Middle frontal gyrus (tissue), 1 donor: ENCODE measurements at regions not wholly inside any gene's neighbourhood (a gene's known extent, or its start where the extent isn't known, plus 50 kb on each side); places are given as distances from the start of the nearest gene placed in this dataset.
"Not testable (repeated sequence)": the region's sequence is repeated elsewhere in the genome, so short reads cannot be mapped to it uniquely, and the experiment has no call there.

Source experiments
- DNase-seq: peaks from one replicate; pipeline ENCODE4 v3.0.0-alpha.2; 2015; ENCODE audit warnings: low spot score; ENCODE audit errors: extremely low spot score

DNA sequence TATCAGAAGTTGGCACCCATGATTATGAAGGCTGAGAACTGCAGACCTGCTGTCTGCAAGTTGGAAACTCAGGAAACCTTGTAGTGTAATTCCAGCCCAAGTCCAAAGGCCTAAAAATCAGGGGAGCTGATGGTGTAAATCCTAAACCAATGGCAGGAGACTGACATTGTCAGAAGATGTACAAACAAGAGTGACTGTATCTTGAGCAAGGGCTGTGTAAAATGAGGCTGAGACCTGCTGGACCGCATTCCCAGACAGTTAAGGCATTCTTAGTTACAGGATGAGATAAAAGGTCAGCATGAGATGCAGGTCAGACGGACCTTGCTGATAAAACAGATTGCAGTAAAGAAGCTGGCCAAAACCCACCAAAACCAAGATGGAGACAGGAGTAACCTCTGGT is 147.7 kb downstream of the COG6 start:
- DNase-seq: no peak

GRCh38 chr13:39803851-39804250 is 148.4 kb downstream of the COG6 start:
- DNase-seq: no peak

DNA sequence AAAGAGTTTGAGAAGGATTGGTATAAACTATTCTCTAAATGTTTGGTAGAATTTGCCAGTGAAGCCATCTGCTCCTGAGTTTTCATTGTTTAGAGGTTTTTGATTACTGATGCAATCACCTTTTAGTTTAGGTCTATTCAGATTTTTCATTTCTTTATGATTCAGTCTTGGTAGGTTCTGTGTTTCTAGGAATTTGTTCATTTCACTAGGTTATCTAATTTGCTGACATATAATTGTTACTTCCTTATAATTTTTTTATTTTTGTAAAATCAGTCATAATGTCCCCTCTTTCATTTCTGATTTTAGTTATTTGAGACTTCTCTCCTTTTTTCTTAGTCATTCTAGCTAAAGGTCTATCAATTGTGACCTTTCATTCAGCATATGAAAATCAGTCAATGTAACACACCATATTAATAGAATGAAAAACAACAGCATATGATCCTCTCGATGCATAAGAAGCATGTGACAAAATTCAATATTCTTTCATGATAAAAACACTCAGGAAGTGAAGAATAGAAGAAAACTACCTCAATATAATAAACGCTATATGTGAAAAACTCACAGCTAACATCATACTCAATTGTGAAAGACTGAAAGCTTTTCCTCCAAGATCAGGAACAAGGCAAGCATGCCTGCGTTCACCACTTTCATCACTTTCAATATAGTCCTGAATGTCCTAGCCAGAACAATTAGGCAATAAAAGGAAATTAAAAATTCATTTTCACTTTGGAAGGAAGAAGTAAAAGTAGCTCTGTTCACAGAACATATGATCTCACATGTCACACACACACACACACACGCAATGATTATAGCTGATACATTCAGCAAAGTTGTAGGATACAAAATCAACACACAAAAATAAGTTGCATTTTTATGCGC is 149.1 kb downstream of the COG6 start:
- no peak for DNase-seq

GRCh38 chr13:39809466-39809865 is 154.0 kb downstream of the COG6 start:
- DNase-seq: no peak

GRCh38 chr13:39810091-39810877 is 154.8 kb downstream of the COG6 start:
- DNase-seq: no peak

GRCh38 chr13:39811051-39811450 is 155.6 kb downstream of the COG6 start:
- DNase-seq: no peak

- DNase-seq: no peak
These were observed 156.2 kb downstream of the COG6 start for GRCh38 chr13:39811696-39812095.

GRCh38 chr13:39815345-39816111 is 160.1 kb downstream of the COG6 start:
- no peak for DNase-seq

DNA sequence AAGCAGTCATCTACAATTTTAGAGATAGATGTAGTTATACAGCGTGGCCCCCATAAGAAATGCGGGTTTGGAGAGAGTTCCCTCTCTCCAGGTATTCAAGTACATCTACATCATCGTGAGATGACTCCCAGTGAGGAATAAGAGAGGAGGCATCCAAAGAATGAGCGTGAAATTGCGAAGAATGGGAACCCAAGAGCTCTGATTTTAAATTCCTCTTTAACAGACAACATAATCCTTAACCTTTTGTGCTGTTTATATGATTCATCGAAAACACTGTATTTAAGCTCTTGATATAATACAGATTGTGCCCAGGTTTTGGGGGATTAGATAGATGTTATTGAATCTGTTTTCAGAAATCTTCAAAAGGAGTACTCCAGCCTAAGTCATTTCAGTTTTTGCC is 161.5 kb downstream of the COG6 start:
- DNase-seq: no peak

- no peak for DNase-seq
These were observed 163.5 kb downstream of the COG6 start for GRCh38 chr13:39818953-39819352.

GRCh38 chr13:39820606-39821005 is 165.1 kb downstream of the COG6 start:
- DNase-seq: no peak

DNA sequence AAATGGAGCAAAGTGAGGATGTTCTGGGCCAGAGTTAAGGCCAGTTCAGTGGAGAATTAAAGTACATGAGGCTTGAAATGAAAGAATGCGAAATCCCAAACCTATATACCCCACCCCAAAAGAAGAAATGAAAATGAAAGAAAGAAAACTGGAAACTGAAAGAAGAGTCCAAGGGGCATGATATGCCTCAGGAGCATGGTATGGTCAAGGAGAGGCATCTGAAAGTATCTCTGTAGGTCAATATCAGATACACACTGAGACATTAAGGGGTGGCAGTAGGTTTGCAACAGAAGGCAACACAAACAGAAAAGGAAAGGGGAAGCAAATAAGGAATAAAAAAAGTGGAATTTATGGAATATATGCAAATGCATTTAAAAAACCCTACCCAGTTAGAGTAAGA is 166.5 kb downstream of the COG6 start:
- no peak for DNase-seq

- DNase-seq: no peak
These were observed 167.0 kb downstream of the COG6 start for GRCh38 chr13:39822437-39822836.

- DNase-seq: no peak
These were observed 167.7 kb downstream of the COG6 start for GRCh38 chr13:39823063-39823713.

GRCh38 chr13:39825886-39826285 is 170.4 kb downstream of the COG6 start:
- DNase-seq: no peak

DNA sequence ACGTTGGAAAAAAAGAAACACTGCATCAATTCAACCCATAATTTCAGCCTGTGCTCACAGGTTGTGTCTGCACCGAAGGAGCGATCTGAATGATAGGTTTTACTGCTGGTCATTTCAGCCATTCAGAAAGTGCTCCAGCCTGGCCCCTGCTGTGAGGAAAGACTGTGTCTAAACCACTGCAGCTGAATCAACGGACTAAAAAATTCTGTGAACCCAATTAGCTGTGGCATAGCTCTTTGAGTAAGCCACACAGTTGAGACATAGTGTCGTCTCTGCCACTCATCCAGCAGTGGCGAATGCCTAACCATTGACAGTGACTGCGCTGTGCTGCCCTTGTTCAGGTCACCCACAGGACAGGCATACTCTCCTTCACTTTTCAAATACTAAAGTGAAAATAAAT is 179.8 kb downstream of the COG6 start:
- DNase-seq: no peak

DNA sequence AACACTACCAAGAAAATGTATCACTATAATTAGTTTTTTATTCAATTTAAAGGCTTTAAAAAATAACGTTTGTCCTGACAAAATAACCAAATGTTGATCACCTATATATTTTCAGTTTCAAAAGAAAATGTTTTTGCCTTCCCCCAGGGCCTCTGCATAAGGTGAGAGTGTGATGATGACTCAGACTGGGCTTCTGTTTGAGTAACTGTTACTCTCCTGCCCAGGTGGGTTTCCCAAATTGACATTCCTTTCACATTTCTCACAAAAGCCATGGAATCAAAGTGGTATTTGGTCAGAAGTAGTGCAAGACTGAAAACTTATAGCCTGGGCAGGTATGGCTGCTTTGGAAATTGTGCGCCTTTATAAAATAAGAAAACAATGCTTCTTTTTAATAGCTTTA is 180.6 kb downstream of the COG6 start:
- no peak for DNase-seq

DNA sequence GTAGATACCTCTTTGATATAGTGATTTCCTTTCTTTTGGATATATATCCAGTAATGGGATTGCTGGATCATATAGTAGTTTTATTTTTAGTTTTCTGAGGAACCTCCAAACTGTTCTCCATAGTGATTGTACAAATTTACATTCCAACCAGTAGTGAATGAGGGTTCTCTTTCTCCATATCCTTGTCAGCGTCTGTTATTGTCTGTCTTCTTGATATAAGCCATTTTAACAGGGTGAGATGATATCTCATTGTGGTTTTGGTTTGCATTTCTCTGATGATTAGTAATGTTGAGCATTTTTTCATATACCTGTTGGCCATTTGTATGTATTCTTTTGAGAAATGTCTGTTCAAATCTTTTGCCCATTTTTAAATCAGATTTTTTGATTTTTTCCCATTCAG is 182.4 kb downstream of the COG6 start:
- not testable (repeated sequence) for DNase-seq

DNA sequence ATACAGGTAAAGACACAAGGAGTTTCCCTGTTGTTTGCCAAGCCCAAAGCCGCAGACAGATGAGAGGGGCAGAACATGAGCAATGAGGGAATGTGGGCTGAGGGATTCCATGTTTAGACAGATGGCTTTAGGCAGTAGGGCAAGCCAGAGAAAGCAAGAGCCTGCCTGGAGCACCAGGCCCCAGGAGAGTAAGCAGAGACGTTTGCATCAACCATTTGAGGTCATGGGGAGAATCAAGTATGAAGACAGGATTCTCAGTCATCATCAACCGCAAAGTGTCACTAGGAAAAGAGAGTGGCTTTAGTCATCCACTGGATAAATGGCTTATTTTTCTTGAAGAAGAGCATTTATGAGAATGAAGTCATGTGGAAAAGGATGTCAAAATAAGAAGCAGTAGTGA is 184.7 kb downstream of the COG6 start:
- DNase-seq: no peak

- no peak for DNase-seq
These were observed 191.9 kb downstream of the COG6 start for GRCh38 chr13:39847336-39847735.

- no peak for DNase-seq
These were observed 199.8 kb downstream of the COG6 start for GRCh38 chr13:39855236-39855635.
